B cell (primary cell): ENCODE measurements at regions not wholly inside any gene's neighbourhood (a gene's known extent, or its start where the extent isn't known, plus 50 kb on each side); places are given as distances from the start of the nearest gene placed in this dataset.

Source experiments
- EZH2 ChIP-seq: IDR thresholded peaks from 2 replicates; pipeline ENCODE4 v1.6.1; 2012; ENCODE audit warnings: borderline replicate concordance, low read depth, mild to moderate bottlenecking, moderate library complexity, low read length; ENCODE audit not compliant: insufficient read depth, poor library complexity, severe bottlenecking
- TF ChIP-seq, protein P1 (sequence below): fragments of 200-600 bp; IDR thresholded peaks from one replicate; pipeline ENCODE4 v1.8.0; 2022; ENCODE audit warnings: antibody characterized with exemption, mild to moderate bottlenecking

DNA sequence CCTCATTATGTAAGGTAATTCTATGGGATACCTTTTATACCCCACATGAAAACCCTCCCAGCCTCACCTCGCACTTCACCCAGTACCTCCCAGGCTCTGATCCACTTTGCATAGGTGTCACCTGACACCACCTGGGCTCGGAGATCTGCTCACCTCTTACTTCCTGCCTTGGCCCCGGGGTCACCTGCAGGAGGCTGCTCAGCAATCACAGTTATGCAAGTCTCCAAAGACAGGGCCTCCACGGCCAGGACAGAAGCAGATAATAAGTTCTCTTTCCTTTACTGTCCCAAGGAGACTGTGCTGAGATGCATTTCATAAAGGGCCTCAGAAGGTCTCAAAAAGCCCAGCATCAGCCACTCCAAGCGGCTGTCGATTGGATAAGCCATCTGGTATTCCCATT, 112.4 kb upstream of the PPP2R2D start:
- TF ChIP-seq, protein P1, sequence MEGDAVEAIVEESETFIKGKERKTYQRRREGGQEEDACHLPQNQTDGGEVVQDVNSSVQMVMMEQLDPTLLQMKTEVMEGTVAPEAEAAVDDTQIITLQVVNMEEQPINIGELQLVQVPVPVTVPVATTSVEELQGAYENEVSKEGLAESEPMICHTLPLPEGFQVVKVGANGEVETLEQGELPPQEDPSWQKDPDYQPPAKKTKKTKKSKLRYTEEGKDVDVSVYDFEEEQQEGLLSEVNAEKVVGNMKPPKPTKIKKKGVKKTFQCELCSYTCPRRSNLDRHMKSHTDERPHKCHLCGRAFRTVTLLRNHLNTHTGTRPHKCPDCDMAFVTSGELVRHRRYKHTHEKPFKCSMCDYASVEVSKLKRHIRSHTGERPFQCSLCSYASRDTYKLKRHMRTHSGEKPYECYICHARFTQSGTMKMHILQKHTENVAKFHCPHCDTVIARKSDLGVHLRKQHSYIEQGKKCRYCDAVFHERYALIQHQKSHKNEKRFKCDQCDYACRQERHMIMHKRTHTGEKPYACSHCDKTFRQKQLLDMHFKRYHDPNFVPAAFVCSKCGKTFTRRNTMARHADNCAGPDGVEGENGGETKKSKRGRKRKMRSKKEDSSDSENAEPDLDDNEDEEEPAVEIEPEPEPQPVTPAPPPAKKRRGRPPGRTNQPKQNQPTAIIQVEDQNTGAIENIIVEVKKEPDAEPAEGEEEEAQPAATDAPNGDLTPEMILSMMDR, result no peak
- no peak for TF ChIP-seq EZH2
